GM10248 (cell line): ENCODE measurements at regions not wholly inside any gene's neighbourhood (a gene's known extent, or its start where the extent isn't known, plus 50 kb on each side); places are given as distances from the start of the nearest gene placed in this dataset.
"Not testable (repeated sequence)": the region's sequence is repeated elsewhere in the genome, so short reads cannot be mapped to it uniquely, and the experiment has no call there.

Experiments used
- CTCF ChIA-PET: fragments of 300-600 bp; sonication (Branson Sonifier 250); formaldehyde crosslinking; extraction: SDS; loops from one replicate; lab custom pipeline; 2021; ENCODE audit warnings: antibody characterized with exemption; lab: Yijun Ruan, JAX
- POLR2A ChIA-PET: fragments of 350-650 bp; sonication (Branson Sonifier 250); formaldehyde crosslinking; extraction: SDS; loops from one replicate; lab custom pipeline; 2020; ENCODE audit warnings: antibody characterized with exemption; lab: Yijun Ruan, JAX
- DNase-seq: peaks from one replicate; pipeline ENCODE4 v3.0.0; 2012; ENCODE audit errors: extremely low spot score
- TF ChIP-seq, protein P1 (sequence below): IDR thresholded peaks from 2 replicates; pipeline ENCODE4 v1.5.1; 2012; ENCODE audit warnings: mild to moderate bottlenecking, low read depth; ENCODE audit errors: extremely low read depth, missing control alignments, control extremely low read depth

- CTCF ChIA-PET, result no interaction called here
- DNase-seq, result no peak
- POLR2A ChIA-PET, result no interaction called here
- TF ChIP-seq, protein P1, sequence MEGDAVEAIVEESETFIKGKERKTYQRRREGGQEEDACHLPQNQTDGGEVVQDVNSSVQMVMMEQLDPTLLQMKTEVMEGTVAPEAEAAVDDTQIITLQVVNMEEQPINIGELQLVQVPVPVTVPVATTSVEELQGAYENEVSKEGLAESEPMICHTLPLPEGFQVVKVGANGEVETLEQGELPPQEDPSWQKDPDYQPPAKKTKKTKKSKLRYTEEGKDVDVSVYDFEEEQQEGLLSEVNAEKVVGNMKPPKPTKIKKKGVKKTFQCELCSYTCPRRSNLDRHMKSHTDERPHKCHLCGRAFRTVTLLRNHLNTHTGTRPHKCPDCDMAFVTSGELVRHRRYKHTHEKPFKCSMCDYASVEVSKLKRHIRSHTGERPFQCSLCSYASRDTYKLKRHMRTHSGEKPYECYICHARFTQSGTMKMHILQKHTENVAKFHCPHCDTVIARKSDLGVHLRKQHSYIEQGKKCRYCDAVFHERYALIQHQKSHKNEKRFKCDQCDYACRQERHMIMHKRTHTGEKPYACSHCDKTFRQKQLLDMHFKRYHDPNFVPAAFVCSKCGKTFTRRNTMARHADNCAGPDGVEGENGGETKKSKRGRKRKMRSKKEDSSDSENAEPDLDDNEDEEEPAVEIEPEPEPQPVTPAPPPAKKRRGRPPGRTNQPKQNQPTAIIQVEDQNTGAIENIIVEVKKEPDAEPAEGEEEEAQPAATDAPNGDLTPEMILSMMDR, result no peak
These were observed 89.7 kb upstream of the FAM20C start for GRCh38 chr7:102721-103120.

GRCh38 chr7:103981-104380, 88.4 kb upstream of the FAM20C start:
- DNase-seq, POLR2A ChIA-PET, CTCF ChIA-PET: not testable (repeated sequence)

- CTCF ChIA-PET, result no interaction called here
- POLR2A ChIA-PET, result no interaction called here
- TF ChIP-seq, protein P1, result no peak
- no peak for DNase-seq
These were observed 87.4 kb upstream of the FAM20C start for GRCh38 chr7:105002-105401.

- ChIA-PET CTCF (no interaction called here), POLR2A (no interaction called here)
- TF ChIP-seq, protein P1, result no peak
- no peak for DNase-seq
These were observed 86.0 kb upstream of the FAM20C start for GRCh38 chr7:106356-106755.

DNA sequence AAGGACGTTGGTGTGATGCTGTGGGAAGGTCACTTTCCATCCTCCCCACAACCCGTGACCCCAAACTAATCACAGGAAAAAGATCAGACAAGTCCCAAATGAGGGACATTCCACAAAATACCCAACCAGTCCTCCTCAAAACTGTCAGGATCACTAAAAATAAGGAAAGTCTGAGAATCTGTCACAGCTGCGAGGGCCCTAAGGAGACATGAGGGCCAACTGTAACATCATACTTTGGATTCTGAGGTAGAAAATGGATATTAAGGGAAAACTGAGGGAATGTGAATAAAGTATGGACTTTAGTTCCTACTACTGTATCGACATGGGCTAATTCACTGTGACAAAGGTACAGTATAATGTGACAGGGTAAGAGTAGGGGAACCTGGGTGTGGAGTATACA, 85.1 kb upstream of the FAM20C start:
- ChIA-PET CTCF (no interaction called here), POLR2A (no interaction called here)
- no peak for DNase-seq
- TF ChIP-seq, protein P1, result no peak

DNA sequence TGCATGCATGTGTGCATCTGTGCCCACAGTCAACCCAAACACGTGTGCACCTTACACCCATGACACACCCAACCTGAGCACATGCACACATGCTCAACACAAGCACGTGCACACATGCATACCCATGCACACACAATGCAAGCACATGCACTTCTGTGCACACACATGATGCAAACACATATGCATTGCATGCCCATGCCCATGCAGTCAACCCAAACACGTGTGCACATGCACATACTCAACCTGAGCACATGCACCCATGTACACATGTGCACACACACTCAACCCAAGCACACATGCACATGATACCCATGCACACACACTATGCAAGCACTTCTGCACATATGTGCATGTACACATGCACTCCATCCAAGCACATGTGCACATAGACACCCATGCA, 84.5 kb upstream of the FAM20C start:
- no peak for DNase-seq

GRCh38 chr7:109094-109493, 83.3 kb upstream of the FAM20C start:
- CTCF ChIA-PET, result no interaction called here
- POLR2A ChIA-PET, result no interaction called here
- TF ChIP-seq, protein P1, result no peak
- DNase-seq, result no peak

More for the DNA sequence above, 84.5 kb upstream of the FAM20C start:
- POLR2A ChIA-PET, result no interaction called here
- TF ChIP-seq, protein P1, result no peak
- CTCF ChIA-PET, result no interaction called here
